ENCODE measurements at regions not wholly inside any gene's neighbourhood (a gene's known extent, or its start where the extent isn't known, plus 50 kb on each side); places are given as distances from the start of the nearest gene placed in this dataset.

DNA sequence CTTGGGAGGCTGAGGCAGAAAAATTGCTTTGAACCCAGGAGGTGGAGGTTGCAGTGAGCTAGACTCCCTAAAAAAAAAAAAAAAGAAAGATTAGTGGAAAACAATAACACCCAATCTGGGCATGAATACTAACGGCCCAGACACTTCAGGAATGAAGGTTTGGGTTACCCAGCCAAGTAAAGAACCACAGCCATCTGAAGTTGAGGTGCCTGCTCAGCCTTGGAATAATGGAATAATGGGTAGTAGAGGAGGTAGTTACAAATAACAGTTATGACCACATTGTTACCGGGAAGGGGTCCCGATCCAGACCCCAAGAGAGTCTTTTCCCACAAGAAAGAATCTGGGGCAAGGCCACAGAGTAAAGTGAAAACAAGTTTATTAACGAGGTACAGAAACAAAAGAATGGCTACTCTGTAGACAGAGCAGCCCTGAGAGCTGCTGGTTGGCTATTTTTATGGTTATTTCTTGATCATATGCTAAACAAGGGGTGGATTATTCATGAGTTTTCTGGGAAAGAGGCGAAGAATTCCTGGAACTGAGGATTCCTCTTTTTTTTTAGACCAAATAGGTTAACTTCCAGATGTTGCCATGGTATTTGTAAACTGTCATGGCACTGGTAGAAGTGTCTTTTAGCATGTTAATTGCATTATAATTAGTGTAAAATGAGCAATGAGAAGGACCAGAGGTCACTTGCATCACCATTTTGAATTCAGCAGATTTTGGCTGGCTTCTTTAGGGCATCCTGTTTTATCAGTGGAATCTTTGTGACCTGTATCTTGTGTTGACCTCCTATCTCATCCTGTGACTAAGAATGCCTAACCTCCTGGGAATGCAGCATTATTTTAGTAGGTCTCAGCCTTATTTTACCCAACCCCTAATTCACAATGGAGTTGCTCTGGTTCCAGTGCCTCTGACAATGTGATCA is 96.2 kb upstream of the HAAO start:
- no peak for DNase-seq

GRCh38 chr2:42886921-42887320 is 94.5 kb upstream of the HAAO start:
- DNase-seq: no peak

DNA sequence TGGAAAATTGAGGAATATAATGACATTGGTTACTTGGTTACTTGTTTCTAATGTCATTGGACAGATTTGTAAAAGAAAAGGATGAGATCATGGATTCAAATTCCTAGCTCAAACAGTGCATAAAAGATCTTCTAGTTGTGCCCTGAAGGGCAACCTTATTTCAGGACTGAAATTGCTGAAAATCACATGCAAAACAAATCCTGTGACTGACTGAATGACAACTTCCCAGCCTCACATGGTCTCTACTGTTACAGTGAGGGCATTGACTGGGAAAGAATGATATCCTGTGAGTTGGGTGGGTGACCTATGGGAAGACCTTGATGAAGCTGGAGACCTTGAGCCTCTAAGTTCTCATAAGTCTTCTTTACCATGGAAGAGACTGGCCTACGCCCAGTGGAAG is 90.4 kb upstream of the HAAO start:
- DNase-seq: no peak

GRCh38 chr2:42881732-42882131 is 89.3 kb upstream of the HAAO start:
- no peak for DNase-seq

DNA sequence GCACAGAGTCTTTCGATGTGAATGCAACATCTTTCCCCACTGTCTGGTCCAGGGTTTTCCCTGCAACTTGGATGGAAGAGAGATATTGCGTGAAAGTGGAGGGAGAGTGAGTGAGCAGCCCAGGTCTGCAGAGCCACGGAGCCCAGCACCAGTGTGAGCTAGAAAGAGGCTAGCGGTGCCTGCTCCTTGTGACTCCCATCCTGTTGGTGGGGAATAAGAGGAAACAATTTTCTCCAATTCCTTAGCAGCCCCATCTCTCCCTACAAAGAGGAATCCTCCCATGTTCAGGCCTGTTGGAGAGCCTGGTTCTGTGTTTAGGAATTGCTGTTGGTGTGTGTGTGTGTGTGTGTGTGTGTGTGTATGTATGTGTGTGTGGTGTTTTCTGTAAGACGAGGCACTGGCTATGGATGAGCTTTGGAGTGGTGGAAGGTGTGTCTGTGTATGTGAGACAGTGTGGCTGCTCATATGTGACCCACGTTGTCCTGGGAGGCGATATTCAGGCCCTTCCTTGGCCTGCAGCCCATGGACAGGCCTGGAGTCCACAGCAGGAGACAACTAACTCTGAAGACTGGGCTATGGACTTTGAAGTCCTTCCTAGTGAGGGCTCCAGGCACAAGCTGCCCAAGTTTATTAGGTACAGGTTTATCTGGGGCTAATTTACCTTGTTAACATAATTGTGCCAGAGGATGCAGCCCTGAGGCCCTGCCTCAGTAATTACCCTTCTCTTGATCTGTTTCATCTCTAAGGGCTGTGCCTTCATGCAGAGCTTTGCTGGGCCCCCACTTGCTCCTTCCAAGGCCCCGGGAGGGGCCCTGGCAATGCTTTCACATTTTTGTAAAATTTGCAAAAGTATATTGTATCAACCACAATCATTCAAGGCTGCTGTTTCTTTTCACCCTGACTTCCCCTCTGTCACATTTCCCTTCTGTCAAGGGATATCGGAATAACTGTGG is 88.6 kb upstream of the HAAO start:
- DNase-seq: no peak

GRCh38 chr2:42879913-42880737 is 87.7 kb upstream of the HAAO start:
- no peak for DNase-seq

DNA sequence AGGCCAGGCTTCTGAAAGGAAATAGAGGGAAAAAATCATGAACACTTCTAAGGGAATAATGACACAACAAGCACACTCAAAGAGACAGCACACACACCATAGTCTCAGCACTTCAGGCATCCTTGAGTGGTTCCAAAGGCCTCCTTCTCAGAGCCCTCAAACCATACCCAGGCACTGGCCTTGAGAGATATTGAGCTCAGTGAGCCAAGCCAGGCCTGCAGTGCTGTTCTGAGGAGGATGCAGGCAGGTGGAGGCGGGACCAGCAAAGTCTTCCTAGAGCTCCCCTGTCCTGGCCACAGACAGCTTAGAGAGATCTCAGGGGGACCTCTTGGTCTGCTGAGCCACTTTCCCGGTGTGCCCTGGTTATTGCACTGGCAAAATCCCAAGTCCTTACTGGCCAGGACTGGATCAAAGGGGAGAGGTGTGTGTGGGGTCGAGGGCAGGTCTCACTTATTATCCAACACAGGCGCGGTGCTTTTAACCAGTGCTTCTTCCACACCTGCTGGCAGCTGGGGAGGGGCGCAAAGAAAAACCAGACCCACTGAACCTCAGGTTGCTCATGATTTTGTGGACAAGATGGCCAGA is 86.8 kb upstream of the HAAO start:
- no peak for DNase-seq

- no peak for DNase-seq
Observed at GRCh38 chr2:42878581-42878980, 86.2 kb upstream of the HAAO start.

DNA sequence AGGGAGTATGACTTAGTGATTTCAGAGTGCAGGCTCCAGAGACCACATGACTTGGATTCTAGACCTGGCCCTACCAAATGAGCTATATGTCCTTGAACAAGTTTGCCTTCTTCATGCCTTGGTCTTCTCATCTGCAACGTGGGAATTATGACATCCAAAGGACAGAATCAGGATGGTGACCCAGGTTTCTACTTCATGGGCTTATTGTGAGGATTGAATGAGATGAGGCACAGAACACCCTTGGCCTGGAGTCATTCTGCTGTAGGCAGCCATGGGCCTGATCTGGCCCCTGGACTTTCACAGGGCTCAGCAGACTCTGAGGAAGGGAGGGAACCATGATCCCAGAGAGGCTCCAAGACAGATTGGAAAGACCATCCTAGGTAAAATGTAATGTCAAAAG is 85.6 kb upstream of the HAAO start:
- no peak for DNase-seq

- DNase-seq: no peak
Observed at GRCh38 chr2:42877511-42877910, 85.1 kb upstream of the HAAO start.

DNA sequence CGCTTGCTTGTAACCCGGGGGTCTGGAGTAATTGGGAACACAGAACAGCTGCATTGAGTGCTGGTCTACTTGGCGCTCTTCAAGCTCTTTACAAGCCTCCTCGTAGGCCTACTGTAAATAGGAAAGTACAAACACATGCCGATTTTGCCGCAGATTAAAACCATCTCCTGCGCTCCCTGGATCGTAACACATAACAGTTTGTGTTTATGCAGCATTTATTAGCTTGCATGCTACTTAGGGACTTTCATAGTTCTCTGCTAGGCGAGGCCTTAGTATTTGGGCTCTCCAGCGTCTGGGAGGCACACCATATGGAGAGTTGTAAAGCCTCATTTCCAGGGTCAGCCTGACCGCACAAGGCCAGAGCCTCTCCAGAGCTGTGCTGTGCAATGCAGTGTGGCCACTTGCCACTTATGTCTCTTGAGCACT is 84.0 kb upstream of the HAAO start:
- no peak for DNase-seq

DNA sequence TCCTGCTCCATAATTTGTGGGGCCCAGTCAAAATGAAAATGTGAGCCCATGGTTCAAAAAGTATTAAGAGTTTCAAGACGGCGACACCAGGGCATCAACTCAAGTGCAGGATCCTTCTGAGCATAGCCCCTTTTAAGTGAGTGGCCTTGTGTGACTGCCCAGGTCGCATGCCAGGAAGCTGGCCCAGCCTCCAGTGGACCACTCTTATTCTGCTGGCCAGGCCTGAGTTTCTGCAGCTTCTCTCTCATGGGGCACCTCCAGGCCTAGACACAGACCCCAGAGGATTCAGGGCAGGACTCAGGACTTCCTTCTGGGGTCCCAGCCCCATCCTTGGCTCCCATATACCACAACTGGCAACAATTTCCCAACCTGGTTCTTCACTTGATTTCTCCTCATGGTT is 83.5 kb upstream of the HAAO start:
- no peak for DNase-seq

DNA sequence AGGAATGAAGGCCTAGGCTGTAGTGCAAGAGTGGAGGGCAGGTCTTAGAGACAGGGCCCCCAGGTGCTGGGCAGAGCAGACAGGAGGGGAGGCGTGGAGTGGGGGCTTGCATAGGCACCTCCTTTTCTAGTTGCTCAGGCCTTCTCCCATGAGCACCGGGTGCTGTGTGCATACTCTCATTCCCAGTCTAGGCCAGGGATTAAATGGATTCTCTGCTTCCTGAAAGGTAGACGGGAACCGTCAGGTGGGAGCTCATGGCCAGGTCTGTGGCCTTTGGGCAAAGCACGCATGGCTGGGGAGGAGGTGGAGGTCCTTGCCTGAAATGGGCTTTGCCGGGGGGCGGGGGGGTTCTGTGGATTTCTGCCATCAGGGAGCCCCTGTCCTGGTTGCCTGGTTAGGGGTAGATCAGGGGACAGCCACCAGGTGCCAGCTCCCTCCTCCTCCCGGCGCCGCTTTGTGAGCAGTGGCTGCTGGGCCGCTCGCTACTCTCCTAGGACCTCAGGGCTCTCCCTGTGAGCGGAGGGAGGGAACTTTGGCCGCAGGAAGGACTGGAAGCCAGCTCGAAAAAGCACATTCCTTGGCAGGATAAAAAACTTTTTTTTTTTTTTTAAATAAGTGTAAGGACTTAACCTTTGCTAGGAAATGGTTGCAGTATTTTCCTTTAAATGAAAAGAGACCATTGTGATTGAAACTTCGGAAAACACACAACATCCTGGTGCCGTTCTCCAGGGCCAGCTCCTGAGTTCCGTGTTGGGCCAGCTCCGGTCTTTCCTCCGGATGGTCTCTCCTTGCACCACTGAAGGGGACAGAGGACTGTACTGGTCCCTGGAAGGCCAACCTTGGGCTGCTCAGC is 82.8 kb upstream of the HAAO start:
- DNase-seq: no peak

- DNase-seq: no peak
Observed at GRCh38 chr2:42872721-42873120, 80.3 kb upstream of the HAAO start.

GRCh38 chr2:42871372-42871771 is 79.0 kb upstream of the HAAO start:
- DNase-seq: no peak

DNA sequence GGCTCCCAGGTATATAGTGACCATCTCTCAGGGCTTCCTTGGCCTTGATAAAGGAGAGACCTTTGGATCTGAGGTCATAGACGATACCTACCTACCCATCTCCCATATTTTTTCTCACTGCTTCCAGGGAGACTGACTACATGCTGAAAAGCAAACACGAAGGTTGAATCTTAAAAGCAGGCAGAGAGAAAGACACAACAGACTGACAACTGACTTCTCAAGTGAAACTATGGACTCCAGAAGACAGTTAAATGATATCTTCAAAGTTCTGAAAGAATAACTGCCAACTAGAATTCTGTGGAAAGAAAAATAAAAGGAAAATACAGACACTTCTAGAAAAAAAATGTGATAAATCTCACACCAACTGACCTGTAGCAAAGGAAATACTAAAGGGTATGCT is 76.5 kb upstream of the HAAO start:
- no peak for DNase-seq

DNA sequence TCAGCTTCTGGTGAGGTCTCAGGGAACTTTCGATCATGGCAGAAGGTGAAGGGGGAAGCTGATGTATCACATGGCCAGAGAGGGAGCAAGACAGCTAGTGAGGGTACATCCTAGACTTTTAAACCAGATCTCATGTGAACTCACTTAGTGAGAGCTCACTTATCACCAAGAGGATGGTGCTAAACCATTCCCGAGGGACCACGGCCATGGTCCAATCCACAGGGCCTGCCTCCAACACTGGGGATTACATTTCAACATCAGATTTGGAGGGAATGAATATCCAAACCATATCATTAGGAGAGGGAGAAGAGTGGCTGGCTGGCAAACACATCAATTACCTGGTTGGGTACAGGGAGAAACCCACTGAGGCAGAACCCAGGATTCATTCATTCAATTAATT is 75.7 kb upstream of the HAAO start:
- DNase-seq: no peak

DNA sequence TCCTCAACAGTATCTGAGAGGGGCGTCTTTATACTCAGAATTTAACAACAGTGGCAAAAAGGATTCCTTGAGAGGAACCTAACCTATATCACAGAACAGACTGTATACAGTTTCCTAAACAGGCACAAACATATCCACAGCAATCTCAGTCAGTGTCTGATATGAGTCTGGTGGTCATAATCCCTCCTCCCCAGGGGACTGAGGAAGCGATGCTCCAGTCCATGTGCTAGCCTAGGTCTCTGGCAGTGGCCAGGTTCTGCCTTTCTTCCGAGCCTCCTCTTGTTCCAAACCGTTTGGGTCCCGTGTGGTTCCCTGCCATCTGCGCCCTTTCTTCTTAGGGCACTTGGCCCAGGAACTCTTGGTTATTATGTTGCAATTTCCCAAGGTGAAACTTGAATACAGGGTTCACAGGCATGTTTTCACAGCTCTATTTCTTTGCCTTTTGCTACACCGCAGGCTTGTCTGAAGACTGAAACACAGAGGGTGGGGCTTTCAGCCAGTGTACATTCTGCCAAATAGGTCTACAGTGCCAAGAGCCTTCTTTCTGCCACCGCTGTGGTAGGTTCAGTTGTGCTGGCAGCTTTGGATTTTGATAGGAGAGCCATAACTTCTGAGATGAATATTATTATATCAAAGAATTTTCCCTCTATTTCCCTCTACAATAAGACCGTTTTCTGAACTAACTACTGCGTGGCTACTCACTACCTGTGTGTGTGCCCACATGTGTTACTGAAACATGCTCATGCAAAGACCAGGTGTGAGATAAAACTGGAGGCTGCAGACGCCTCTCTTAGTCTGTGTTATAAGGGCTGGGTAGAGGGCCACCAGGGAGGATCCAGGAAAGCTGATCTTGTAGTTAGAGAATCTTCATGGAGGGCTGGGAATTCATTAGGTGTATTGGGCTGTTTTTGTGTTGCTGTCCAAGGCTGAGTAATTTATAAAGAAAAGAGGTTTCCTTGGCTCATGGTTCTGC is 75.0 kb upstream of the HAAO start:
- no peak for DNase-seq

GRCh38 chr2:42865884-42866881 is 73.8 kb upstream of the HAAO start:
- DNase-seq: no peak
